GM12878 (cell line): ENCODE measurements at regions not wholly inside any gene's neighbourhood (a gene's known extent, or its start where the extent isn't known, plus 50 kb on each side); places are given as distances from the start of the nearest gene placed in this dataset.

Experiments used
- EZH2 ChIP-seq: IDR thresholded peaks from 2 replicates; pipeline ENCODE4 v1.6.1; 2012; ENCODE audit warnings: low read depth, mild to moderate bottlenecking, control low read depth, inconsistent platforms, low read length, borderline replicate concordance; ENCODE audit not compliant: control insufficient read depth
- RFX5 ChIP-seq: IDR thresholded peaks from 2 replicates; pipeline ENCODE4 v1.6.1; 2011; ENCODE audit warnings: low read depth, low read length, improper control_type of control experiment

DNA sequence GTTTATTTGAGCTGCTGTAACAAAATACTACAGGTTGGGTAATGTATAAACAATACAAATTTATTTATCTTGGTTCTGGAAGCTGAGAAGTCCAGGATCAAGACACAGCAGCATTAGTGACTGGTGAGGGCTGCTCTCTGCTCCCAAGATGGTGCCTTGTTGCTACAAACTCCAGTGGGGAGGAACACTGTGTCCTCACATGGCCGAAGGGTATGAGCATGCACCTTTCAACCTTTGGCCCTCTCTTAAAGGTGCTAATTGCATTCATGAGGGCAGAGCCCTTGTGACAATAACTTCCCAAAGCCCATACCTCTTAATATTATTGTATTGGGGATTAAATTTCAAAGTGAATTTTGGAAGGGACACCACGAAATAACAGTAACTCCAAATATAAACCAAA, 55.3 kb upstream of the ATP1B1 start:
- no peak for TF ChIP-seq RFX5
- no peak for TF ChIP-seq EZH2
